ENCODE measurements at regions not wholly inside any gene's neighbourhood (a gene's known extent, or its start where the extent isn't known, plus 50 kb on each side); places are given as distances from the start of the nearest gene placed in this dataset.

DNA sequence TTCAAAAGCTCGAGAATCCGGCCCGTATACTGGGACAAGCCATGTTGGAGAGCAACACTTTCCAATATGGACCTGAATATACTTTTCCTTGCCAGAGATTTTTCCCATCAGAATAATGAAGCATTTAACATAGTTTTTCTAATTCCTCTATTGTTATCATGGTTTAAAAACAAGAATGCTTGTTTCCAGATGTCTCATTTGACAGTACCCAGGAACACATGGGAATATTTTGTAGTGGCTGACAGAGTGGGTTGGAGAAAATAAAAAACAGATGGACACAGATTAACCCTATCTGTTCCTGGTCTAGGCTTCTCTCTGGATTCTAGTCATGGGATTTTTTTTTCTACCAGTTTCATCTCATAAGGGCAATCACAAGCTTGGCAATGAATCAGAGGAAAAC is 164.8 kb upstream of the CEP162 start:
- Histone ChIP-seq H3K9me3 (no peaks in the 10 kb centered on the region), H3K27me3 (no peaks in the 10 kb centered on the region), H3K4me1 (no peaks in the 10 kb centered on the region), H3K36me3 (no peaks in the 10 kb centered on the region), H3K4me3 (no peak overlapping the region), H3K27ac (no peak overlapping the region)
- intact Hi-C loops (cut with DNase I), result no loop called here
- DNase-seq (ENCODE audit: extremely low spot score in 2 of 2), result no peak
- TF ChIP-seq, protein P1, sequence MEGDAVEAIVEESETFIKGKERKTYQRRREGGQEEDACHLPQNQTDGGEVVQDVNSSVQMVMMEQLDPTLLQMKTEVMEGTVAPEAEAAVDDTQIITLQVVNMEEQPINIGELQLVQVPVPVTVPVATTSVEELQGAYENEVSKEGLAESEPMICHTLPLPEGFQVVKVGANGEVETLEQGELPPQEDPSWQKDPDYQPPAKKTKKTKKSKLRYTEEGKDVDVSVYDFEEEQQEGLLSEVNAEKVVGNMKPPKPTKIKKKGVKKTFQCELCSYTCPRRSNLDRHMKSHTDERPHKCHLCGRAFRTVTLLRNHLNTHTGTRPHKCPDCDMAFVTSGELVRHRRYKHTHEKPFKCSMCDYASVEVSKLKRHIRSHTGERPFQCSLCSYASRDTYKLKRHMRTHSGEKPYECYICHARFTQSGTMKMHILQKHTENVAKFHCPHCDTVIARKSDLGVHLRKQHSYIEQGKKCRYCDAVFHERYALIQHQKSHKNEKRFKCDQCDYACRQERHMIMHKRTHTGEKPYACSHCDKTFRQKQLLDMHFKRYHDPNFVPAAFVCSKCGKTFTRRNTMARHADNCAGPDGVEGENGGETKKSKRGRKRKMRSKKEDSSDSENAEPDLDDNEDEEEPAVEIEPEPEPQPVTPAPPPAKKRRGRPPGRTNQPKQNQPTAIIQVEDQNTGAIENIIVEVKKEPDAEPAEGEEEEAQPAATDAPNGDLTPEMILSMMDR (IDR thresholded peaks at IDR 0.05), result no peak
- TF ChIP-seq POLR2AphosphoS5 (IDR thresholded peaks at IDR 0.05; ENCODE audit: insufficient read depth in 1 of 2, low read depth in 1 of 2) (no peak), POLR2A (IDR thresholded peaks at IDR 0.05) (no peak)

DNA sequence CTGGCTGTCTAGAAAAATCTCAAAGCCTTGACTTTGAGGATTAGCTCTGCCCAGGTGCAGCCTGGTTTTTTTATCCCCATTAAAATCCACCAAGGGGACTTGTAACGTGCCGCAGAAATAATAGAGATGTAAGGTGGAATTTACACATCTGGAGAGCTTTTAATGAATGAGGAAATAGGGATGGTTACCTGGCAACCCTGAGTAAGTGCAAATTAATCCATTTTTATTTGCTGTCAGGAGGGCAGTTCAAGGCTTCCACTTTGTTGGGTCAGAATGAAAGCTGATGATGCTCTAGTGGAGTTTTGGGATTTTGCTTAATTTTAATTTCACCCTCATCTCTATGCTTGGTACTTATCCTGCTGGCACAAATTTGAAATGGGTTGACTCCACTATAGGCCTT is 163.4 kb upstream of the CEP162 start:
- TF ChIP-seq POLR2A (IDR thresholded peaks at IDR 0.05) (no peak), POLR2AphosphoS5 (IDR thresholded peaks at IDR 0.05; ENCODE audit: insufficient read depth in 1 of 2, low read depth in 1 of 2) (no peak)
- TF ChIP-seq, protein P1 (IDR thresholded peaks at IDR 0.05), result no peak
- H3K4me3 ChIP-seq, result no peak overlapping the region
- intact Hi-C loops (cut with DNase I), result no loop called here
- no peaks in the 10 kb centered on the region for H3K4me1 ChIP-seq
- no peaks in the 10 kb centered on the region for H3K27me3 ChIP-seq
- H3K27ac ChIP-seq, result no peak overlapping the region
- H3K36me3 ChIP-seq, result no peaks in the 10 kb centered on the region
- H3K9me3 ChIP-seq, result no peaks in the 10 kb centered on the region
- DNase-seq (ENCODE audit: extremely low spot score in 2 of 2), result no peak

DNA sequence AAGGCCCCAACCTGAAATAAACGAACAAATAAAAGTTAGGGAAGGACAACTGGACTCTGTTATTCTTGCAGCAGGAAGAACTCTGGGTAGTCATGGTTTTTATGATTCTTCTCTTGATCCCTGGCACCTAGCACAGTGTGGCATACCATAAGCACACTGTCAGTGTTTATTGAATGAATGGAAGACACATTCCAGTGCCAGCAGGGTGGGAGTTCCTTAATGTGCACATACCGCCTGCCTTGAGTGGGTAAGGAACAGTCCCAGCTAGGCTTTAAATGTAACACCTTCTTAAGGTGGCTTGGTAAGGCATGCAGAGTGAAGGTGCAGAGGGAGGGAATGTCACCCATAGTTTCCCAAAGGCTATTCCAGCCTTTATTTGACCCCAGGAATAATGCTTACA is 162.9 kb upstream of the CEP162 start:
- Histone ChIP-seq H3K4me3 (no peak overlapping the region), H3K9me3 (no peaks in the 10 kb centered on the region), H3K27me3 (no peaks in the 10 kb centered on the region), H3K4me1 (no peaks in the 10 kb centered on the region), H3K27ac (no peak overlapping the region), H3K36me3 (no peaks in the 10 kb centered on the region)
- intact Hi-C loops (cut with DNase I), result no loop called here
- DNase-seq (ENCODE audit: extremely low spot score in 2 of 2), result no peak
- TF ChIP-seq POLR2AphosphoS5 (IDR thresholded peaks at IDR 0.05; ENCODE audit: insufficient read depth in 1 of 2, low read depth in 1 of 2), result no peak
- no peak for TF ChIP-seq POLR2A (IDR thresholded peaks at IDR 0.05)
- TF ChIP-seq, protein P1 (IDR thresholded peaks at IDR 0.05), result no peak

DNA sequence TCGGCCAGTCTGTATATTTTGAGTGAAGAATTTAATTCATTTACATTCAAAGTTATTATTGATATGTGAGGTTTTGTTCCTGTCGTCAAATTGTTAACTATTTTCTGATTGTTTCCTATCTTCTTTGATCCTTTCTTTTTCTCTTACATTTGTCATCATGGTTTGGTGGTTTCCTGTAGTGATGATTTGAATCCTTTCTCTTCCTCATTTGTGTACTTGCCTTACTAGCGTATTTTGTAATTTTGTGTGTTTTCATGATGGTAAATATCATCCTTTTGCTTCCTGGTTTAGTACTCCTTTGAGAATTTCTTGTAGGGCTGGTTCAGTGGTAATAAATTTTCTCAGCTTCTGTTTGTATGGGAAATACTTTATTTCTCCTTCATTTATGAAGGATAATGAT is 151.7 kb upstream of the CEP162 start:
- intact Hi-C loops (cut with DNase I), result no loop called here
- H3K9me3 ChIP-seq, result no peaks in the 10 kb centered on the region
- no peaks in the 10 kb centered on the region for H3K36me3 ChIP-seq
- no peaks in the 10 kb centered on the region for H3K27me3 ChIP-seq
- no peak overlapping the region for H3K27ac ChIP-seq
- no peak for DNase-seq (ENCODE audit: extremely low spot score in 2 of 2)
- no peak overlapping the region for H3K4me3 ChIP-seq
- TF ChIP-seq POLR2AphosphoS5 (IDR thresholded peaks at IDR 0.05; ENCODE audit: insufficient read depth in 1 of 2, low read depth in 1 of 2) (no peak), POLR2A (IDR thresholded peaks at IDR 0.05) (no peak)
- TF ChIP-seq, protein P1 (IDR thresholded peaks at IDR 0.05), result no peak
- H3K4me1 ChIP-seq, result no peaks in the 10 kb centered on the region

DNA sequence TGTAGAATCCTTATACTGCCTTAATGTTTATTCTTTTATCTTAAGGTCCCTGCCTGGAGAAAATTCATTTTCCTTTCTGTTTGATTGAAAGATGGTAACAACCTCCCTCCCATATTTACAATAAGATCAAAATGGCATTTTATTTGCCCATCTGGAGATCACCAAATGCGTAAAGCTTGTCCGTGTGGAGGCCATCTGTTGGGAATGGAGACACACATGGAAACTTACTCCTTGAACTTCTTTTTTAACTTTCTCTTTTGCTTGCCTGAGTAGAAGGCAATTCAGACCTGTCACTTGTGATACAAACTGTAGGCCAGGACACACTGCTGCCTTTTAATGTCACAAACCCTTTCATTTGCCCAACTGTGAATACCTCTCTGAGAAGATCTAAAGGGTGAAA is 144.8 kb upstream of the CEP162 start:
- no peaks in the 10 kb centered on the region for H3K27me3 ChIP-seq
- DNase-seq (ENCODE audit: extremely low spot score in 2 of 2), result no peak
- H3K9me3 ChIP-seq, result no peaks in the 10 kb centered on the region
- H3K27ac ChIP-seq, result no peak overlapping the region
- H3K4me3 ChIP-seq, result no peak overlapping the region
- intact Hi-C loops (cut with DNase I), result no loop called here
- H3K4me1 ChIP-seq, result no peaks in the 10 kb centered on the region
- TF ChIP-seq POLR2A (IDR thresholded peaks at IDR 0.05) (no peak), POLR2AphosphoS5 (IDR thresholded peaks at IDR 0.05; ENCODE audit: insufficient read depth in 1 of 2, low read depth in 1 of 2) (no peak)
- TF ChIP-seq, protein P1 (IDR thresholded peaks at IDR 0.05), result no peak
- H3K36me3 ChIP-seq, result no peaks in the 10 kb centered on the region
